ENCODE measurements at regions not wholly inside any gene's neighbourhood (a gene's known extent, or its start where the extent isn't known, plus 50 kb on each side); places are given as distances from the start of the nearest gene placed in this dataset.

- intact Hi-C loops (cut with micrococcal nuclease), result no loop called here
Measured at GRCh38 chr17:74088285-74088933, 115.1 kb upstream of the RPL38 start.

GRCh38 chr17:74088934-74089329, 114.5 kb upstream of the RPL38 start:
- Histone ChIP-seq H3K27ac (ENCODE audit: low read depth, low read length) (no peak overlapping the region), H3K36me3 (ENCODE audit: insufficient read depth, low read length) (no peaks in the 10 kb centered on the region), H3K4me3 (ENCODE audit: low read length in 2 of 2) (no peak overlapping the region), H3K27me3 (ENCODE audit: insufficient read depth, low read length) (peaks cover 3% of the 10 kb centered on the region), H3K4me1 (ENCODE audit: insufficient read depth, low read length) (no peaks in the 10 kb centered on the region), H3K9me3 (ENCODE audit: control insufficient read depth in 1 of 2, low read length in 2 of 2) (no peaks in the 10 kb centered on the region)
- no peak overlapping the region for H3K27ac Mint-ChIP-seq
- peaks cover 6 to 27% (median 16%) of the 10 kb centered on the region in 8 donors for H3K9me3 Mint-ChIP-seq
- CTCF ChIA-PET (ENCODE audit: partially characterized antibody), result no interaction called here
- H3K27me3 Mint-ChIP-seq, result peaks cover 21% of the 10 kb centered on the region in 2 donors
- POLR2A ChIA-PET (ENCODE audit: partially characterized antibody), result no interaction called here
- intact Hi-C loops (cut with micrococcal nuclease), result no loop called here
- H3K36me3 Mint-ChIP-seq, result peaks cover 0 to 4% of the 10 kb centered on the region in 2 donors
- H3K4me3 Mint-ChIP-seq, result no peak overlapping the region
- no peak for DNase-seq
- H3K4me1 Mint-ChIP-seq, result no peaks in the 10 kb centered on the region

More at GRCh38 chr17:74088285-74088933, 115.1 kb upstream of the RPL38 start:
- Mint-ChIP-seq H3K4me1 (no peaks in the 10 kb centered on the region), H3K4me3 (no peak overlapping the region), H3K36me3 (peaks cover 0 to 4% of the 10 kb centered on the region in 2 donors), H3K27ac (no peak overlapping the region), H3K9me3 (peaks cover 6 to 27% (median 16%) of the 10 kb centered on the region in 8 donors), H3K27me3 (peaks cover 19 to 21% of the 10 kb centered on the region in 2 donors)
- CTCF ChIA-PET (ENCODE audit: partially characterized antibody), result no interaction called here
- no peaks in the 10 kb centered on the region for H3K9me3 ChIP-seq (ENCODE audit: control insufficient read depth in 1 of 2, low read length in 2 of 2)
- POLR2A ChIA-PET (ENCODE audit: partially characterized antibody), result no interaction called here
- H3K4me1 ChIP-seq (ENCODE audit: insufficient read depth, low read length), result no peaks in the 10 kb centered on the region
- H3K36me3 ChIP-seq (ENCODE audit: insufficient read depth, low read length), result no peaks in the 10 kb centered on the region
- H3K27ac ChIP-seq (ENCODE audit: low read depth, low read length), result no peak overlapping the region
- H3K4me3 ChIP-seq (ENCODE audit: low read length in 2 of 2), result no peak overlapping the region
- H3K27me3 ChIP-seq (ENCODE audit: insufficient read depth, low read length), result peaks cover 3% of the 10 kb centered on the region
- DNase-seq, result no peak

GRCh38 chr17:74089380-74089779, 114.1 kb upstream of the RPL38 start:
- H3K27me3 Mint-ChIP-seq, result peaks cover 21 to 23% of the 10 kb centered on the region in 2 donors
- ChIA-PET POLR2A (ENCODE audit: partially characterized antibody) (no interaction called here), CTCF (ENCODE audit: partially characterized antibody) (interaction anchor here (0.7 kb wide), 1 partner anchor 28 kb away, joined by 3 read pairs; no protein-coding TSS in a partner anchor)
- no peak for DNase-seq
- H3K27ac ChIP-seq (ENCODE audit: low read depth, low read length), result no peak overlapping the region
- H3K27me3 ChIP-seq (ENCODE audit: insufficient read depth, low read length), result peaks cover 3% of the 10 kb centered on the region
- intact Hi-C loops (cut with micrococcal nuclease), result no loop called here
- no peaks in the 10 kb centered on the region for H3K9me3 ChIP-seq (ENCODE audit: control insufficient read depth in 1 of 2, low read length in 2 of 2)
- H3K4me3 ChIP-seq (ENCODE audit: low read length in 2 of 2), result no peak overlapping the region
- H3K36me3 ChIP-seq (ENCODE audit: insufficient read depth, low read length), result no peaks in the 10 kb centered on the region
- H3K4me1 ChIP-seq (ENCODE audit: insufficient read depth, low read length), result no peaks in the 10 kb centered on the region
- no peak overlapping the region for H3K4me3 Mint-ChIP-seq
- H3K9me3 Mint-ChIP-seq, result peaks cover 6 to 27% (median 16%) of the 10 kb centered on the region in 8 donors
- H3K36me3 Mint-ChIP-seq, result peaks cover 0 to 4% of the 10 kb centered on the region in 2 donors
- no peak overlapping the region for H3K27ac Mint-ChIP-seq
- no peaks in the 10 kb centered on the region for H3K4me1 Mint-ChIP-seq

GRCh38 chr17:74089869-74090464, 113.5 kb upstream of the RPL38 start:
- peaks cover 4 to 21% (median 13%) of the 10 kb centered on the region in 8 donors for H3K9me3 Mint-ChIP-seq
- Histone ChIP-seq H3K4me3 (ENCODE audit: low read length in 2 of 2) (no peak overlapping the region), H3K27me3 (ENCODE audit: insufficient read depth, low read length) (peaks cover 3% of the 10 kb centered on the region), H3K4me1 (ENCODE audit: insufficient read depth, low read length) (no peaks in the 10 kb centered on the region), H3K27ac (ENCODE audit: low read depth, low read length) (no peak overlapping the region), H3K9me3 (ENCODE audit: control insufficient read depth in 1 of 2, low read length in 2 of 2) (no peaks in the 10 kb centered on the region), H3K36me3 (ENCODE audit: insufficient read depth, low read length) (no peaks in the 10 kb centered on the region)
- no peaks in the 10 kb centered on the region for H3K4me1 Mint-ChIP-seq
- peaks cover 20 to 21% of the 10 kb centered on the region in 2 donors for H3K27me3 Mint-ChIP-seq
- CTCF ChIA-PET (ENCODE audit: partially characterized antibody), result interaction anchor here (0.7 kb wide), 1 partner anchor 28 kb away, joined by 3 read pairs; no protein-coding TSS in a partner anchor
- no peak for DNase-seq
- no peak overlapping the region for H3K4me3 Mint-ChIP-seq
- POLR2A ChIA-PET (ENCODE audit: partially characterized antibody), result no interaction called here
- peaks cover 0 to 2% of the 10 kb centered on the region in 2 donors for H3K36me3 Mint-ChIP-seq
- H3K27ac Mint-ChIP-seq, result no peak overlapping the region
- intact Hi-C loops (cut with micrococcal nuclease), result no loop called here

- Mint-ChIP-seq H3K36me3 (no peaks in the 10 kb centered on the region), H3K27me3 (peaks cover 5 to 8% of the 10 kb centered on the region in 2 donors), H3K4me1 (no peaks in the 10 kb centered on the region), H3K4me3 (no peak overlapping the region), H3K9me3 (peaks cover 0 to 14% (median 5%) of the 10 kb centered on the region in 8 donors), H3K27ac (no peak overlapping the region)
- H3K9me3 ChIP-seq (ENCODE audit: control insufficient read depth in 1 of 2, low read length in 2 of 2), result no peaks in the 10 kb centered on the region
- no peaks in the 10 kb centered on the region for H3K4me1 ChIP-seq (ENCODE audit: insufficient read depth, low read length)
- DNase-seq, result no peak
- no peaks in the 10 kb centered on the region for H3K27me3 ChIP-seq (ENCODE audit: insufficient read depth, low read length)
- POLR2A ChIA-PET (ENCODE audit: partially characterized antibody), result no interaction called here
- CTCF ChIA-PET (ENCODE audit: partially characterized antibody), result interaction anchor here (1.2 kb wide), 1 partner anchor 9 kb away, joined by 3 read pairs; no protein-coding TSS in a partner anchor
- no peak overlapping the region for H3K4me3 ChIP-seq (ENCODE audit: low read length in 2 of 2)
- intact Hi-C loops (cut with micrococcal nuclease), result no loop called here
- H3K27ac ChIP-seq (ENCODE audit: low read depth, low read length), result no peak overlapping the region
- no peaks in the 10 kb centered on the region for H3K36me3 ChIP-seq (ENCODE audit: insufficient read depth, low read length)
Measured at GRCh38 chr17:74094651-74095050, 108.8 kb upstream of the RPL38 start.

- Mint-ChIP-seq H3K4me3 (no peak overlapping the region), H3K27ac (no peak overlapping the region), H3K9me3 (peaks cover 0 to 8% (median 2%) of the 10 kb centered on the region in 8 donors), H3K4me1 (no peaks in the 10 kb centered on the region), H3K36me3 (no peaks in the 10 kb centered on the region), H3K27me3 (peaks cover 8 to 13% of the 10 kb centered on the region in 2 donors)
- H3K27me3 ChIP-seq (ENCODE audit: insufficient read depth, low read length), result no peaks in the 10 kb centered on the region
- intact Hi-C loops (cut with micrococcal nuclease), result no loop called here
- DNase-seq, result no peak
- H3K4me3 ChIP-seq (ENCODE audit: low read length in 2 of 2), result no peak overlapping the region
- no peaks in the 10 kb centered on the region for H3K36me3 ChIP-seq (ENCODE audit: insufficient read depth, low read length)
- no peaks in the 10 kb centered on the region for H3K9me3 ChIP-seq (ENCODE audit: control insufficient read depth in 1 of 2, low read length in 2 of 2)
- H3K4me1 ChIP-seq (ENCODE audit: insufficient read depth, low read length), result no peaks in the 10 kb centered on the region
- H3K27ac ChIP-seq (ENCODE audit: low read depth, low read length), result no peak overlapping the region
- ChIA-PET CTCF (ENCODE audit: partially characterized antibody) (no interaction called here), POLR2A (ENCODE audit: partially characterized antibody) (no interaction called here)
Measured at GRCh38 chr17:74096456-74096855, 107.0 kb upstream of the RPL38 start.

GRCh38 chr17:74097450-74098135, 105.9 kb upstream of the RPL38 start:
- CTCF ChIA-PET (ENCODE audit: partially characterized antibody), result no interaction called here
- POLR2A ChIA-PET (ENCODE audit: partially characterized antibody), result no interaction called here
- Histone ChIP-seq H3K36me3 (ENCODE audit: insufficient read depth, low read length) (no peaks in the 10 kb centered on the region), H3K9me3 (ENCODE audit: control insufficient read depth in 1 of 2, low read length in 2 of 2) (no peaks in the 10 kb centered on the region), H3K27me3 (ENCODE audit: insufficient read depth, low read length) (no peaks in the 10 kb centered on the region), H3K27ac (ENCODE audit: low read depth, low read length) (no peak overlapping the region), H3K4me1 (ENCODE audit: insufficient read depth, low read length) (no peaks in the 10 kb centered on the region), H3K4me3 (ENCODE audit: low read length in 2 of 2) (no peak overlapping the region)
- no peak overlapping the region for H3K4me3 Mint-ChIP-seq
- H3K4me1 Mint-ChIP-seq, result no peaks in the 10 kb centered on the region
- H3K9me3 Mint-ChIP-seq, result peaks cover 0 to 3% (median 0%) of the 10 kb centered on the region in 8 donors
- no peak for DNase-seq
- H3K27me3 Mint-ChIP-seq, result peaks cover 8 to 12% of the 10 kb centered on the region in 2 donors
- intact Hi-C loops (cut with micrococcal nuclease), result no loop called here
- no peak overlapping the region for H3K27ac Mint-ChIP-seq
- H3K36me3 Mint-ChIP-seq, result no peaks in the 10 kb centered on the region
